ENCODE measurements at regions not wholly inside any gene's neighbourhood (a gene's known extent, or its start where the extent isn't known, plus 50 kb on each side); places are given as distances from the start of the nearest gene placed in this dataset.

GRCh38 chr12:85527192-85527591 is 247.2 kb downstream of the ALX1 start:
- H3K4me1 ChIP-seq (ENCODE audit: insufficient read depth, low read length), result no peaks in the 10 kb centered on the region
- no peaks in the 10 kb centered on the region for H3K27me3 Mint-ChIP-seq (ENCODE audit: low read depth, unreplicated experiment)
- H3K9ac ChIP-seq (ENCODE audit: low read length), result no peak overlapping the region
- no peaks in the 10 kb centered on the region for H3K36me3 ChIP-seq (ENCODE audit: insufficient read depth, low read length)
- H3K4me2 ChIP-seq (ENCODE audit: low read length), result no peak overlapping the region
- no peak for DNase-seq (ENCODE audit: low read depth)
- H3K27me3 ChIP-seq (ENCODE audit: insufficient read depth, low read length), result no peaks in the 10 kb centered on the region
- no peak overlapping the region for H3K27ac Mint-ChIP-seq (ENCODE audit: unreplicated experiment)
- no peak overlapping the region for H3K27ac ChIP-seq (ENCODE audit: low read depth, low read length)
- no peak overlapping the region for H3K4me3 Mint-ChIP-seq (ENCODE audit: unreplicated experiment)
- H3K79me2 ChIP-seq (ENCODE audit: insufficient read depth, low read length), result no peaks in the 10 kb centered on the region
- TF ChIP-seq EZH2 (IDR thresholded peaks at IDR 0.05; ENCODE audit: insufficient read depth, low read length) (no peak), CTCF (IDR thresholded peaks at IDR 0.05; ENCODE audit: insufficient read depth, low read depth, low read length) (no peak)
- no peak for FAIRE-seq
- H3K9me3 ChIP-seq (ENCODE audit: insufficient read depth, low read depth, low read length), result no peaks in the 10 kb centered on the region
- no peaks in the 10 kb centered on the region for H4K20me1 ChIP-seq (ENCODE audit: insufficient read depth, low read length)
- H3K4me1 Mint-ChIP-seq (ENCODE audit: low read depth, unreplicated experiment), result no peaks in the 10 kb centered on the region
- H2AFZ ChIP-seq (ENCODE audit: low read depth, low read length), result no peak overlapping the region
- H3K9me3 Mint-ChIP-seq (ENCODE audit: unreplicated experiment), result peaks cover 1% of the 10 kb centered on the region
- H3K4me3 ChIP-seq (ENCODE audit: insufficient read depth, low read depth, low read length), result no peak overlapping the region
- H3K36me3 Mint-ChIP-seq (ENCODE audit: low read depth, unreplicated experiment), result no peaks in the 10 kb centered on the region

GRCh38 chr12:85529896-85530295 is 249.9 kb downstream of the ALX1 start:
- no peaks in the 10 kb centered on the region for H3K27me3 Mint-ChIP-seq (ENCODE audit: low read depth, unreplicated experiment)
- no peak overlapping the region for H3K27ac Mint-ChIP-seq (ENCODE audit: unreplicated experiment)

More at GRCh38 chr12:85529896-85530295, 249.9 kb downstream of the ALX1 start:
- DNase-seq (ENCODE audit: low read depth) (no peak), FAIRE-seq (no peak)
- Histone ChIP-seq H3K4me2 (ENCODE audit: low read length) (no peak overlapping the region), H3K4me1 (ENCODE audit: insufficient read depth, low read length) (no peaks in the 10 kb centered on the region), H4K20me1 (ENCODE audit: insufficient read depth, low read length) (no peaks in the 10 kb centered on the region), H3K9me3 (ENCODE audit: insufficient read depth, low read depth, low read length) (no peaks in the 10 kb centered on the region), H3K9ac (ENCODE audit: low read length) (no peak overlapping the region), H3K36me3 (ENCODE audit: insufficient read depth, low read length) (no peaks in the 10 kb centered on the region), H3K27me3 (ENCODE audit: insufficient read depth, low read length) (no peaks in the 10 kb centered on the region), H2AFZ (ENCODE audit: low read depth, low read length) (no peak overlapping the region), H3K27ac (ENCODE audit: low read depth, low read length) (no peak overlapping the region), H3K4me3 (ENCODE audit: insufficient read depth, low read depth, low read length) (no peak overlapping the region), H3K79me2 (ENCODE audit: insufficient read depth, low read length) (no peaks in the 10 kb centered on the region)
- Mint-ChIP-seq H3K4me1 (ENCODE audit: low read depth, unreplicated experiment) (no peaks in the 10 kb centered on the region), H3K36me3 (ENCODE audit: low read depth, unreplicated experiment) (no peaks in the 10 kb centered on the region), H3K9me3 (ENCODE audit: unreplicated experiment) (peaks cover 1% of the 10 kb centered on the region), H3K4me3 (ENCODE audit: unreplicated experiment) (no peak overlapping the region)
- TF ChIP-seq EZH2 (IDR thresholded peaks at IDR 0.05; ENCODE audit: insufficient read depth, low read length), result no peak
- no peak for TF ChIP-seq CTCF (IDR thresholded peaks at IDR 0.05; ENCODE audit: insufficient read depth, low read depth, low read length)

Measured in astrocyte (in vitro differentiated cells and primary cell).